ENCODE measurements at regions not wholly inside any gene's neighbourhood (a gene's known extent, or its start where the extent isn't known, plus 50 kb on each side); places are given as distances from the start of the nearest gene placed in this dataset.

DNA sequence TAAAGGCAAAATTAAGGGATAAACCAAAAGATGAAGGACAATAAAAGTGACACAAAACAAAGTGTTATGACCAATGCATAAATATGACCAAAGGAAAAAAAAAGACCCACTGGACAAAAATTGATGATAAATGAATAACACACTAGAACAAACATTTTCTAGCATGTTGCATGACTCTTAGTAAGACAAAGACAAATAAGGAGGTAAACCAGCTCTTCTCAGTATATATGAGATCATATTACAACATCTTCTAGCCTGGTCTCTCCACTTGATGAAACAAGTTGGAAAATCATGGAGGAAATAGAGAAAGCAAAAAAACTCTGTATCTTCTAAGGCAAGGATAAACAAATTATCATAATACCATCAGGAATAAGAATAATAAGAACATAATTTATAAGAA, 163.9 kb upstream of the GBE1 start:
- no peak for DNase-seq
- no peak overlapping the region for H3K4me3 Mint-ChIP-seq
- CTCF ChIA-PET: no interaction called here
- H3K4me1 Mint-ChIP-seq: no peaks in the 10 kb centered on the region
- H3K27me3 Mint-ChIP-seq: no peaks in the 10 kb centered on the region
- H3K9me3 Mint-ChIP-seq: no peaks in the 10 kb centered on the region
- POLR2A ChIA-PET: no interaction called here
- H3K36me3 Mint-ChIP-seq (ENCODE audit: low read depth): no peaks in the 10 kb centered on the region
- no peak overlapping the region for H3K27ac Mint-ChIP-seq

DNA sequence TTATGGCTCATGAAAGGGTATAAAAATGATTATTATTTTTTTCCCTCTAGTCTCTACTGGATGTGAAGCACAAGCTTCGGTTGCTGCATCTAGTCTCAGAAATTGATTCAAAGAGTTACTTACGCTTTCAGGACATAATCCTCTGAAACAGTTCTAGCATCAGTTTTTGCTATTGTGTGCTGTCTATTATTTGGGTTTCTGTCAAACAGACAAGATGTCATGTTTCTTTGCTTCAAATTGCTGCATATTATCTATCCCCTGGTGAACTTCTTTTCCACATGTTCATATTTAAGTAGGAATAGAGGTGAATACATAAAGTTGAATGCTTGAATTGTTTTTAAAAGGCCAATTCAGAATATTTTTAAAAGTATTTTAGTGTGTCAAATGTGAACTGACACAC, 161.6 kb upstream of the GBE1 start:
- Mint-ChIP-seq H3K27me3 (no peaks in the 10 kb centered on the region), H3K9me3 (no peaks in the 10 kb centered on the region), H3K27ac (no peak overlapping the region), H3K4me1 (no peaks in the 10 kb centered on the region), H3K36me3 (ENCODE audit: low read depth) (no peaks in the 10 kb centered on the region), H3K4me3 (no peak overlapping the region)
- DNase-seq: no peak
- ChIA-PET POLR2A (no interaction called here), CTCF (no interaction called here)

- Mint-ChIP-seq H3K9me3 (no peaks in the 10 kb centered on the region), H3K27ac (no peak overlapping the region), H3K27me3 (no peaks in the 10 kb centered on the region), H3K36me3 (ENCODE audit: low read depth) (no peaks in the 10 kb centered on the region), H3K4me3 (no peak overlapping the region), H3K4me1 (no peaks in the 10 kb centered on the region)
- DNase-seq: no peak
- ChIA-PET CTCF (interaction anchor here (1.3 kb wide), 1 partner anchor 12 kb away, joined by 6 read pairs; no protein-coding TSS in a partner anchor), POLR2A (no interaction called here)
Measured at GRCh38 chr3:81922404-81922803, 161.0 kb upstream of the GBE1 start.

GRCh38 chr3:81920816-81921215, 159.4 kb upstream of the GBE1 start:
- no peak for DNase-seq
- Mint-ChIP-seq H3K27me3 (no peaks in the 10 kb centered on the region), H3K36me3 (ENCODE audit: low read depth) (no peaks in the 10 kb centered on the region), H3K27ac (no peak overlapping the region), H3K4me1 (no peaks in the 10 kb centered on the region), H3K9me3 (no peaks in the 10 kb centered on the region), H3K4me3 (no peak overlapping the region)
- CTCF ChIA-PET: no interaction called here
- POLR2A ChIA-PET: no interaction called here

DNA sequence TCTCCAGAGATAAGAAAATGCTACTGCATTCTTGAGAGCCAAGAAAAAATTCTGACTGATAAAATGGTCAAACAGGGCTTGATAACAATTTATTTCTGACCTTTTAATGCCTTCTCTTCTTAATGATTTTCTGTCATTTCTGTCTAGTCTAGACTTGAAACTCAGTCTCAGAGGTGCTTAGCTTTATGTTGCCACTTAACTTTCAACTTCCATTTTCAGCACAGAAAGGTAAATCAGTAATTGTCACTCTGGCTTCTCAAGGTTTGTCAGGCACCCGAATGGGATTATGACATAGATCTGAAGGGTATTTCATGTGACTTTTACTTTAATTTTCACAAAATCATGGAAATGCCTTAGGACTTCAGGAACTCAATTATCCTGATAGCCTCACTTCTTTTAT, 155.4 kb upstream of the GBE1 start:
- Mint-ChIP-seq H3K4me3 (no peak overlapping the region), H3K36me3 (ENCODE audit: low read depth) (no peaks in the 10 kb centered on the region), H3K27me3 (no peaks in the 10 kb centered on the region), H3K4me1 (no peaks in the 10 kb centered on the region), H3K9me3 (no peaks in the 10 kb centered on the region), H3K27ac (no peak overlapping the region)
- no peak for DNase-seq
- POLR2A ChIA-PET: no interaction called here
- CTCF ChIA-PET: no interaction called here

DNA sequence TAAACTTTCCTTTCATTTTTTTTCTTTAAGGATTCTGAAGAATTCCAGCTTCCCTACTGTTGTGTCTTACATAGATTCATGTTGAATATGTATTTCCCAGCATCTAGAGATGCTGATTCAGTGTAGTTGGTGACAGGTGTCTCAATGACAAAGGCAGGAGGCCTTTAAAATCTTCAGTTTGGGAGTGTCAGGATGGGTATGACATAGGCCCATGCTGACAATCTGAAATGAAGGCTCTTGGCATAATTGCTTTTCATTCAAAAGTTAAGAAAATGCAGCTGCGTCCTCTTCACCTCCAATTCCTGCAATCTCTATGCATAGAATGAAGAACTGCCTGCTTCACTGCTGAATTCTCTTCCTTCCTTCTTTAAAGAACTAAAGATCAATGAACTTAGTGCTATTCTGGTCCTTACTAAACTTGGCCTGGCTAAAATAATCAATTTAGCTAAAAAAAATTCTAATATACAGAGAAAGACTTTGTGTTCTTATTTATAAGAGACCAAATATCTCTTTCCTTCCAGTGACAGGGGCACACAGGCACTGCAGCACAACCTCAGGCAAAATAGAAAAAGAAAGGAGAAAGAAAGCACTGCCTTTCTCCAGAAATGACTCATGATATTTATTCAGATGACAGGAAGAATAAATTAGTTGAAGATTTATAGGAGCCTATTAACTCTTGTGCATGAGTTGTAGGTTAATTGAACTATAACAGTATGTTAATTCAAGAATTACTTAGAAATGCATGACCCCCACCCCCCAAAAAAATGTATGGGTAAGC, 152.6 kb upstream of the GBE1 start:
- Mint-ChIP-seq H3K27ac (no peak overlapping the region), H3K9me3 (no peaks in the 10 kb centered on the region), H3K4me1 (no peaks in the 10 kb centered on the region), H3K27me3 (no peaks in the 10 kb centered on the region), H3K36me3 (ENCODE audit: low read depth) (no peaks in the 10 kb centered on the region), H3K4me3 (no peak overlapping the region)
- ChIA-PET POLR2A (no interaction called here), CTCF (no interaction called here)
- no peak for DNase-seq

DNA sequence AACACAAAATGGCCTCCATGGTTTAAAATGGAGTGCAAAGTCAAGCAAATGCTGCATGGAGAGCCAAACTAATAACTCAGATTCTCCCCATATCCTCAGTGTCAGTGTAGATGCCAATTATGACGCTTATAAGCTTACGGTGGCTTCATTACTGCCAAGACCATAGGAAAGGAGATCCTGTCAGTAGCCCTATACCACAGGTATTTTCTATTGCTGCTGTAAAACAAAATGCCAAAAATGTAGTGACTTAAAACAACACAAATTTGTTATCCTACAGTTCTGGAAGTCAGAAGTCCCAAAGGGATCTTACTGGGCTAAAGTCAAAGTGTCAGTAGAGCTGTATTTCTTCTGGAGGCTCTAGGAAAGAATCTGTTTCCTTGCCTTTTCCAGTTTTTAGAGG, 149.8 kb upstream of the GBE1 start:
- Mint-ChIP-seq H3K36me3 (ENCODE audit: low read depth) (no peaks in the 10 kb centered on the region), H3K27ac (no peak overlapping the region), H3K4me1 (no peaks in the 10 kb centered on the region), H3K9me3 (no peaks in the 10 kb centered on the region), H3K4me3 (no peak overlapping the region), H3K27me3 (no peaks in the 10 kb centered on the region)
- ChIA-PET CTCF (interaction anchor here (1.1 to 2.0 kb wide), 4 partner anchors 8 to 13 kb away, joined by 3 to 6 read pairs (median 4); no protein-coding TSS in a partner anchor), POLR2A (no interaction called here)
- no peak for DNase-seq

GRCh38 chr3:81910244-81910852, 148.9 kb upstream of the GBE1 start:
- H3K4me3 Mint-ChIP-seq: no peak overlapping the region
- H3K27ac Mint-ChIP-seq: no peak overlapping the region
- no peaks in the 10 kb centered on the region for H3K27me3 Mint-ChIP-seq
- H3K36me3 Mint-ChIP-seq (ENCODE audit: low read depth): no peaks in the 10 kb centered on the region
- no peaks in the 10 kb centered on the region for H3K4me1 Mint-ChIP-seq
- H3K9me3 Mint-ChIP-seq: no peaks in the 10 kb centered on the region
- ChIA-PET CTCF (interaction anchor here (0.8 to 2.0 kb wide), 5 partner anchors 8 to 12 kb away, joined by 3 to 10 read pairs (median 5); no protein-coding TSS in a partner anchor), POLR2A (no interaction called here)
- DNase-seq: no peak

DNA sequence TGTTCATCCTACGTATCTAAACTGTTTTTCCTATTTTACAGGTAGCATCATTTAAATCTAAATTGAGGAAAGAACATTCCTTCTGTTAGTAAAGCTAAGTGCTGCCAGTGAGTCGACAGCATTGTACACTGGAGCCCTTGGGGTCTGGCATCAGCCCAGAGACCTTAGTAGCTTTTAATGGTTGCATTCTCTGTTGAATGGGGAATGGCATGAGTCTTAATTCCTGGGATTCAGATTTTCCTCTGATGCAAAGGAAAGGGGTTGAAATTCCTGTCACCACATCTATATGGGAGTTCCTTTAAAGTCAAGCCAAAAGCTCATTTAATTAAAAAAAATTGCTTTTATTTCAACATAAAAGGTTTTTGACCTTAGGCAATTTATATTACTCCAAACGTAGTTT, 148.4 kb upstream of the GBE1 start:
- Mint-ChIP-seq H3K9me3 (no peaks in the 10 kb centered on the region), H3K36me3 (ENCODE audit: low read depth) (no peaks in the 10 kb centered on the region), H3K27me3 (no peaks in the 10 kb centered on the region), H3K4me1 (no peaks in the 10 kb centered on the region), H3K4me3 (no peak overlapping the region), H3K27ac (no peak overlapping the region)
- ChIA-PET POLR2A (no interaction called here), CTCF (interaction anchor here (0.8 to 2.0 kb wide), 5 partner anchors 9 to 283 kb away, joined by 3 to 10 read pairs (median 5); no protein-coding TSS in a partner anchor)
- no peak for DNase-seq

GRCh38 chr3:81908561-81908960, 147.1 kb upstream of the GBE1 start:
- DNase-seq: no peak
- Mint-ChIP-seq H3K9me3 (no peaks in the 10 kb centered on the region), H3K27ac (no peak overlapping the region), H3K27me3 (no peaks in the 10 kb centered on the region), H3K4me3 (no peak overlapping the region), H3K36me3 (ENCODE audit: low read depth) (no peaks in the 10 kb centered on the region), H3K4me1 (no peaks in the 10 kb centered on the region)
- POLR2A ChIA-PET: no interaction called here
- CTCF ChIA-PET: no interaction called here

DNA sequence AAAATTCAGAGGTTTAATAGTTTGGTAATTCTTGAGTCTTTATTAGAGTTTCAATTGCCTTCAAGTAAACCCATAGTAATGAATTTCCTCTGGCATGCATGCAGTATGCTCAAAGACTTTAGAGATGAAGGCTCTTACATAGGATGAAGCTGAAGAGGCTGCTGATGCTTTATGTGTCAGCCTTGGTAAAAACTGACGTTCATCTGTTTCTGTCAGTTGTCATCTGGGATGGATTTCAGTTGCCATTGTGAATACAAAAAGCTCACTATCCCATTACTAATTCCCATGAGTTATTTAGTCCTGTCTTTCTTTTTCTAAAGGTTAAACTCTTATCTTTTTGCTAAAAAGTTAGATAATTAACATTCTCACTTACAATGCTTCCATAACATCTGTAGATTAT, 136.9 kb upstream of the GBE1 start:
- ChIA-PET CTCF (interaction anchor here (0.8 kb wide), 1 partner anchor 12 kb away, joined by 5 read pairs; no protein-coding TSS in a partner anchor), POLR2A (no interaction called here)
- H3K9me3 Mint-ChIP-seq: no peaks in the 10 kb centered on the region

GRCh38 chr3:81894598-81894997, 133.2 kb upstream of the GBE1 start:
- H3K4me3 Mint-ChIP-seq: no peak overlapping the region
- DNase-seq: no peak
- CTCF ChIA-PET: no interaction called here
- no peak overlapping the region for H3K27ac Mint-ChIP-seq
- POLR2A ChIA-PET: no interaction called here
- H3K4me1 Mint-ChIP-seq: no peaks in the 10 kb centered on the region
- H3K27me3 Mint-ChIP-seq: no peaks in the 10 kb centered on the region
- H3K9me3 Mint-ChIP-seq: no peaks in the 10 kb centered on the region
- H3K36me3 Mint-ChIP-seq (ENCODE audit: low read depth): no peaks in the 10 kb centered on the region

More for the DNA sequence above, 136.9 kb upstream of the GBE1 start:
- Mint-ChIP-seq H3K4me3 (no peak overlapping the region), H3K4me1 (no peaks in the 10 kb centered on the region), H3K27me3 (peaks cover 2% of the 10 kb centered on the region), H3K27ac (no peak overlapping the region), H3K36me3 (ENCODE audit: low read depth) (no peaks in the 10 kb centered on the region)
- no peak for DNase-seq

DNA sequence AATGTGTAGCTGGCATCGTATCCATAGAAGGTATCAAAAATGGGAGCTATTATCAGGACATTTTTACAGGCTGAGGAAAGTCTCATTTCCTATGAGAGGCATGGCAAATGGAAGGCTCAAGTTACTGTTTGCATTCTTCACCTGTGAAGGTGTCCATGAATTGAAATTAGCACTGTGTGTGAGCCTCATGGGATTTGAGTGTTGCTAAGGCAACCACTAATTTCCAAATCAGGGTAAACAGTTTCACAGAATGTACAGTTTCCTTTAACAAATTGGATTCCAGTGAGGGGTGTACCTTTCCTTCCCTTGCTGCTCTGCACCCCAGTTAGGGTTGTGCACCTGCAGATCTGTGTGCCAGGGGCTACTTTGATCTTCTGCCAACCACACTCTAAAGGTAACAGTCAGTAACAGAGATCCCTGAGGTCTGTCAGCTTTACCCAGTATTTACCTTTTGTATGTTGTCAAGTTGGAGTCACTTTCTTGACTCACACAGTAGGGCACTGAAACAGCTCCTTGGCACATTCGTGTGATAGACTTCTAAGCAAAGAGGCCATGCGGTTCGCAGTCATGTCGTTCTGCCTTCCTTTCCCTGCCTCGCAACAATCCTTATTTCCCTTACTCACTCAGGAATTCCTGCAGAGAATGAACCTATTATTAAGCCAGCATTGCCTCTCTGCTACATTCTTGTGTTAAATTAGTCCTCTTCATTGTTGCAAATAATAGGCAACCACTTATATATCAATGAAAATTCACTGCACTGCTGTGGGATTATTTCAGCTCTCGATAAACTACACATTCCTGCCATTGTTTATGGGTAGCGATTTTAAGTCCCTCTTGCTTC, 129.8 kb upstream of the GBE1 start:
- Mint-ChIP-seq H3K9me3 (no peaks in the 10 kb centered on the region), H3K36me3 (ENCODE audit: low read depth) (no peaks in the 10 kb centered on the region), H3K27ac (no peak overlapping the region), H3K4me3 (no peak overlapping the region), H3K27me3 (no peaks in the 10 kb centered on the region), H3K4me1 (no peaks in the 10 kb centered on the region)
- no peak for DNase-seq
- CTCF ChIA-PET: no interaction called here
- POLR2A ChIA-PET: no interaction called here
